Activated CD8-positive, alpha-beta T cell treated with anti-CD3 and anti-CD28 coated beads for 36 hours (primary cell): ENCODE measurements at regions not wholly inside any gene's neighbourhood (a gene's known extent, or its start where the extent isn't known, plus 50 kb on each side); places are given as distances from the start of the nearest gene placed in this dataset.

Experiments used
- ATAC-seq: fragments of 200-7000 bp; cut with Tn5 transposase; one replicate; pipeline ENCODE4 v1.10.0; 2021; ENCODE audit warnings: mild to moderate bottlenecking, moderate library complexity
- CTCF ChIA-PET: fragments of 350-600 bp; sonication (Branson Sonifier 250); formaldehyde crosslinking; loops from one replicate; lab custom pipeline; 2021; ENCODE audit warnings: antibody characterized with exemption; lab: Charles Lee
- POLR2A ChIA-PET: fragments of 350-600 bp; sonication (Branson Sonifier 250); formaldehyde crosslinking; loops from one replicate; lab custom pipeline; 2021; ENCODE audit warnings: antibody characterized with exemption; lab: Charles Lee
- DNase-seq: peaks from one replicate; pipeline ENCODE4 v3.0.0-alpha.2; 2020
- H3K27ac Mint-ChIP-seq: one replicate; pipeline ENCODE4 v1.8.0; 2021; ENCODE audit warnings: mild to moderate bottlenecking, mixed read lengths
- H3K27me3 Mint-ChIP-seq: one replicate; pipeline ENCODE4 v1.8.0; 2021; ENCODE audit warnings: mixed read lengths
- H3K36me3 Mint-ChIP-seq: one replicate; pipeline ENCODE4 v1.8.0; 2021; ENCODE audit warnings: low read depth, mixed read lengths
- H3K4me1 Mint-ChIP-seq: one replicate; pipeline ENCODE4 v1.8.0; 2021; ENCODE audit warnings: low read depth, mixed read lengths
- H3K4me3 Mint-ChIP-seq: one replicate; pipeline ENCODE4 v1.8.0; 2021; ENCODE audit warnings: mild to moderate bottlenecking, moderate library complexity, mixed read lengths
- H3K9me3 Mint-ChIP-seq: one replicate; pipeline ENCODE4 v1.8.0; 2021; ENCODE audit warnings: mixed read lengths
- CTCF ChIP-seq: fragments of 200-600 bp; IDR thresholded peaks from one replicate; pipeline ENCODE4 v1.8.0; 2022; ENCODE audit warnings: antibody characterized with exemption, mild to moderate bottlenecking
- intact Hi-C: fragments of 100-400 bp; cut with micrococcal nuclease; formaldehyde crosslinking; loops from one replicate; pipeline ENCODE4 v1.10.0; 2022

GRCh38 chr17:64783031-64783461 lies 120.9 kb upstream of the SMURF2 start:
- Mint-ChIP-seq H3K27me3 (no peaks in the 10 kb centered on the region), H3K36me3 (no peaks in the 10 kb centered on the region), H3K4me3 (no peak overlapping the region), H3K4me1 (peaks cover 26% of the 10 kb centered on the region), H3K27ac (peak overlapping the region; percentile 75), H3K9me3 (no peaks in the 10 kb centered on the region)
- intact Hi-C loops: no loop called here
- ATAC-seq: peak; percentile 17
- DNase-seq: peak; percentile 46
- no peak for TF ChIP-seq CTCF
- ChIA-PET POLR2A (no interaction called here), CTCF (no interaction called here)

DNA sequence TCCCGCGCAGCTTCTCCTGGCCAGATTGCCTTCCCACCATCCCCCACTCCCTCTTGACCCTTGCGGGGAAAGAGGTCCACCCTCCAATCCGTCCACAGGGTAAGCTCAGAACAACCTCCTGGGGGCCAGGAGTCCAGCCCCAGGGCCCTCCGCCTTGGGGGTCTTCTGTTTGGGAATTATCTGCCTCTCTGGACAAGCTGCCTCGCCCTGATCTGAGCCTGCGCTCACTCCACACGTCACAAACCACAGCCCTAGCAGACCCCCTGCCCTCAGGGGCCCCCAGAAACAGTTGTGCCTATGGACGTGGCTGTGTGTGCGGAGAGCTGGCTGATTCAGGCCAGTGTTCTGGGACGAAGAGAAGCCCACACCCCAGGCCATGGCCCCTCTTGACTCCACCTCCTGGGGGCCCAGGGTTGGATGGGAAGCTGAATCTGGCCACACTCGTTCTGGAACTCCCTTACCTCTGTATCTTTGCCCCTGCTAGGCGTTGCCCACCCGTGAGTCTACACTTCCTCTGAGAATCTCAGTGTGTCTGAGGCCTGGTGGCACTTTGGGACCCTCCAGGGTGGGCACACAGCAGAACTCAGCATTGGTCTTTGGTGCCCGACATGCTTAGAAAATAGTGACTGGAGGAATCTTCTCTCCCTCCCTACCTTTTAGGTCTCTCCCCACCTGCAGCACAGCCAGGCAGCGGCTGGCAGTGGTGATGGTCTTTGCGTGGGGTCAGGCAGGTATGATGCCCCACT lies 119.9 kb upstream of the SMURF2 start:
- ChIA-PET CTCF (no interaction called here), POLR2A (no interaction called here)
- TF ChIP-seq CTCF: no peak
- Mint-ChIP-seq H3K4me3 (peak overlapping the region; percentile 73), H3K27me3 (peaks cover 2% of the 10 kb centered on the region), H3K27ac (no peak overlapping the region), H3K36me3 (no peaks in the 10 kb centered on the region), H3K4me1 (peaks cover 35% of the 10 kb centered on the region), H3K9me3 (no peaks in the 10 kb centered on the region)
- DNase-seq (no peak), ATAC-seq (no peak)
- intact Hi-C loops: no loop called here

- intact Hi-C loops: no loop called here
- H3K4me1 Mint-ChIP-seq: peaks cover 36% of the 10 kb centered on the region
- POLR2A ChIA-PET: no interaction called here
Observed at GRCh38 chr17:64781014-64781756, 119.1 kb upstream of the SMURF2 start.

GRCh38 chr17:64780096-64781013 lies 118.2 kb upstream of the SMURF2 start:
- H3K27me3 Mint-ChIP-seq: peaks cover 2% of the 10 kb centered on the region
- peaks cover 36% of the 10 kb centered on the region for H3K4me1 Mint-ChIP-seq
- ATAC-seq (peak; percentile 82), DNase-seq (peak; percentile 89)
- no peak overlapping the region for H3K27ac Mint-ChIP-seq
- H3K36me3 Mint-ChIP-seq: no peaks in the 10 kb centered on the region
- intact Hi-C loops: no loop called here
- TF ChIP-seq CTCF: no peak
- POLR2A ChIA-PET: interaction anchor here (0.6 kb wide), 1 partner anchor 124 kb away, joined by 4 read pairs; no protein-coding TSS in a partner anchor
- H3K9me3 Mint-ChIP-seq: no peaks in the 10 kb centered on the region
- peak overlapping the region; percentile 73 for H3K4me3 Mint-ChIP-seq
- CTCF ChIA-PET: interaction anchor here (1.4 kb wide), 1 partner anchor 13 kb away, joined by 3 read pairs; no protein-coding TSS in a partner anchor

More at GRCh38 chr17:64781014-64781756, 119.1 kb upstream of the SMURF2 start:
- Mint-ChIP-seq H3K4me3 (peak overlapping the region; percentile 73), H3K9me3 (no peaks in the 10 kb centered on the region), H3K36me3 (no peaks in the 10 kb centered on the region), H3K27ac (no peak overlapping the region), H3K27me3 (peaks cover 2% of the 10 kb centered on the region)
- CTCF ChIA-PET: interaction anchor here (1.4 kb wide), 1 partner anchor 12 kb away, joined by 3 read pairs; no protein-coding TSS in a partner anchor
- DNase-seq: peak; percentile 61
- TF ChIP-seq CTCF: no peak
- ATAC-seq: no peak
